ENCODE measurements at regions not wholly inside any gene's neighbourhood (a gene's known extent, or its start where the extent isn't known, plus 50 kb on each side); places are given as distances from the start of the nearest gene placed in this dataset.

GRCh38 chr5:143491646-143492045 lies 88.2 kb upstream of the NR3C1 start (continued):
- TF ChIP-seq ARID4A (CRISPR knock-in tag; IDR thresholded peaks at IDR 0.05; ENCODE audit: borderline replicate concordance) = no peak
- TF ChIP-seq KLF16 (CRISPR knock-in tag; IDR thresholded peaks at IDR 0.05) = peak in 1 of 2 experiments; percentile 45; a peak in 1 of 4 replicates
- peak; percentile 59 for TF ChIP-seq RXRB (CRISPR knock-in tag; IDR thresholded peaks at IDR 0.05; ENCODE audit: borderline replicate concordance)
- TF ChIP-seq HNF4A (CRISPR knock-in tag; IDR thresholded peaks at IDR 0.05) = peak; percentile 62
- TF ChIP-seq ATF7 (IDR thresholded peaks at IDR 0.05) = peak; percentile 65
- TF ChIP-seq ATF7 (CRISPR knock-in tag; IDR thresholded peaks at IDR 0.05) = no peak
- peak; percentile 15; the same call in 1 of the 2 replicates for TF ChIP-seq SMC3 (IDR thresholded peaks at IDR 0.05; ENCODE audit: low read length)
- 0 out of 2 replicates have a peak, but pooled peaks have one; percentile 25 for TF ChIP-seq FOXK1 (CRISPR knock-in tag; IDR thresholded peaks at IDR 0.05; ENCODE audit: borderline replicate concordance, low read depth)
- TF ChIP-seq, protein P1, sequence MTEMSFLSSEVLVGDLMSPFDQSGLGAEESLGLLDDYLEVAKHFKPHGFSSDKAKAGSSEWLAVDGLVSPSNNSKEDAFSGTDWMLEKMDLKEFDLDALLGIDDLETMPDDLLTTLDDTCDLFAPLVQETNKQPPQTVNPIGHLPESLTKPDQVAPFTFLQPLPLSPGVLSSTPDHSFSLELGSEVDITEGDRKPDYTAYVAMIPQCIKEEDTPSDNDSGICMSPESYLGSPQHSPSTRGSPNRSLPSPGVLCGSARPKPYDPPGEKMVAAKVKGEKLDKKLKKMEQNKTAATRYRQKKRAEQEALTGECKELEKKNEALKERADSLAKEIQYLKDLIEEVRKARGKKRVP (CRISPR knock-in tag; IDR thresholded peaks at IDR 0.05) = peak in 1 of 2 experiments; percentile 86; a peak in 2 of 4 replicates

Data from HepG2 (cell line).